Neural crest cell (in vitro differentiated cells): ENCODE measurements at regions not wholly inside any gene's neighbourhood (a gene's known extent, or its start where the extent isn't known, plus 50 kb on each side); places are given as distances from the start of the nearest gene placed in this dataset.

Experiments
- DNase-seq: peaks from one replicate; pipeline ENCODE4 v3.0.0; 2021; ENCODE audit warnings: low read depth, mixed read lengths, low spot score
- H3K27ac Mint-ChIP-seq: one replicate; pipeline ENCODE4 v1.8.0; 2021; ENCODE audit warnings: mild to moderate bottlenecking, mixed read lengths; ENCODE audit not compliant: unreplicated experiment
- H3K27me3 Mint-ChIP-seq: 2 replicates; pipeline ENCODE4 v1.8.0; 2021; ENCODE audit warnings: low read depth, mild to moderate bottlenecking, mixed read lengths
- H3K36me3 Mint-ChIP-seq: 2 replicates; pipeline ENCODE4 v1.8.0; 2021; ENCODE audit warnings: low read depth, mild to moderate bottlenecking, mixed read lengths
- H3K4me1 Mint-ChIP-seq: 2 replicates; pipeline ENCODE4 v1.8.0; 2021; ENCODE audit warnings: mixed read lengths
- H3K4me3 Mint-ChIP-seq: one replicate; pipeline ENCODE4 v1.8.0; 2021; ENCODE audit warnings: mild to moderate bottlenecking, mixed read lengths
- H3K9me3 Mint-ChIP-seq: 2 replicates; pipeline ENCODE4 v1.8.0; 2021; ENCODE audit warnings: mixed read lengths
- CTCF ChIP-seq: fragments of 200-600 bp; sonication (generic); conservative IDR thresholded peaks from 2 replicates; pipeline ENCODE4 v1.5.0; 2021; ENCODE audit warnings: antibody characterized with exemption, mild to moderate bottlenecking

GRCh38 chr5:97666783-97667182 lies 483.7 kb upstream of the RIOK2 start:
- no peak for DNase-seq
- no peak overlapping the region for H3K4me3 Mint-ChIP-seq
- H3K27ac Mint-ChIP-seq, result no peak overlapping the region
- no peaks in the 10 kb centered on the region for H3K4me1 Mint-ChIP-seq
- TF ChIP-seq CTCF, result no peak
- no peaks in the 10 kb centered on the region for H3K36me3 Mint-ChIP-seq
- H3K9me3 Mint-ChIP-seq, result peaks cover 6% of the 10 kb centered on the region
- no peaks in the 10 kb centered on the region for H3K27me3 Mint-ChIP-seq

- Mint-ChIP-seq H3K9me3 (peaks cover 7% of the 10 kb centered on the region), H3K4me1 (no peaks in the 10 kb centered on the region), H3K27me3 (no peaks in the 10 kb centered on the region), H3K27ac (no peak overlapping the region), H3K36me3 (no peaks in the 10 kb centered on the region), H3K4me3 (no peak overlapping the region)
- DNase-seq, result no peak
- TF ChIP-seq CTCF, result no peak
Measured at GRCh38 chr5:97670447-97670846, 487.4 kb upstream of the RIOK2 start.

GRCh38 chr5:97676608-97677007 lies 493.6 kb upstream of the RIOK2 start:
- DNase-seq, result no peak
- Mint-ChIP-seq H3K27me3 (no peaks in the 10 kb centered on the region), H3K36me3 (peaks cover 2% of the 10 kb centered on the region), H3K4me1 (no peaks in the 10 kb centered on the region), H3K4me3 (no peak overlapping the region), H3K27ac (no peak overlapping the region), H3K9me3 (peaks cover 18% of the 10 kb centered on the region)
- TF ChIP-seq CTCF, result no peak

GRCh38 chr5:97694091-97694490 lies 511.0 kb upstream of the RIOK2 start:
- Mint-ChIP-seq H3K36me3 (no peaks in the 10 kb centered on the region), H3K27me3 (no peaks in the 10 kb centered on the region)

GRCh38 chr5:97714424-97714823 lies 531.4 kb upstream of the RIOK2 start:
- no peak for DNase-seq
- H3K4me3 Mint-ChIP-seq, result no peak overlapping the region
- H3K36me3 Mint-ChIP-seq, result peaks cover 2% of the 10 kb centered on the region
- H3K4me1 Mint-ChIP-seq, result peaks cover 7% of the 10 kb centered on the region
- TF ChIP-seq CTCF, result no peak
- no peaks in the 10 kb centered on the region for H3K9me3 Mint-ChIP-seq
- no peak overlapping the region for H3K27ac Mint-ChIP-seq
- no peaks in the 10 kb centered on the region for H3K27me3 Mint-ChIP-seq

More at GRCh38 chr5:97694091-97694490, 511.0 kb upstream of the RIOK2 start:
- no peak overlapping the region for H3K27ac Mint-ChIP-seq
- TF ChIP-seq CTCF, result no peak
- no peaks in the 10 kb centered on the region for H3K4me1 Mint-ChIP-seq
- no peaks in the 10 kb centered on the region for H3K9me3 Mint-ChIP-seq
- DNase-seq, result no peak
- no peak overlapping the region for H3K4me3 Mint-ChIP-seq

GRCh38 chr5:97726106-97726505 lies 543.1 kb upstream of the RIOK2 start:
- Mint-ChIP-seq H3K27ac (no peak overlapping the region), H3K36me3 (peaks cover 12% of the 10 kb centered on the region), H3K4me3 (no peak overlapping the region), H3K27me3 (no peaks in the 10 kb centered on the region), H3K9me3 (peaks cover 7% of the 10 kb centered on the region), H3K4me1 (no peaks in the 10 kb centered on the region)
- DNase-seq, result no peak
- peak; percentile 41 for TF ChIP-seq CTCF
